CD4-positive, alpha-beta T cell treated with Interleukin-12 subunit alpha and Interleukin-12 subunit beta, for 1 hour (primary cell): ENCODE measurements at regions not wholly inside any gene's neighbourhood (a gene's known extent, or its start where the extent isn't known, plus 50 kb on each side); places are given as distances from the start of the nearest gene placed in this dataset.
A peak's percentile ranks its signal among the peaks of the same experiment; 100 is the strongest.

ENCODE experiments used
- DNase-seq: peaks from one replicate; pipeline ENCODE4 v3.0.0-alpha.2; 2020

DNA sequence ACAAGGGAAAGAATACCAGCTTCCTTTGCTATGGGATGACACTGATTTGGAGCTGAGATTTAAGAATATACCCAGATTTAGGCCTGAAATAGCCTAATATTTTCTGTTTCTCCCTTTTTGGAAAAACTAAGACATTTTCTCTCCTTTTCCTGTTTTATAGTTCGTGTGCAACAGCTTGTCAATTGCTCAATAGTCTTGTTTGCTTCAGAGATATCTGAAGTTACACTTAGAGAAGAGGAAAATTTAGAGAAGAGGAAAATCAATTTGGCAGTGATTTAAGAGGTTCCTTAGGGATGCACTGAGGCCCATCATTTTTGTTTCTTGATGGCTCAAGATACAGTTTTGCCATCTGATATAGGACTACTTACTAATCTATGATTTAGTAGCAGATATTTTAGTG is 398.6 kb downstream of the RFPL4B start:
- no peak for DNase-seq

DNA sequence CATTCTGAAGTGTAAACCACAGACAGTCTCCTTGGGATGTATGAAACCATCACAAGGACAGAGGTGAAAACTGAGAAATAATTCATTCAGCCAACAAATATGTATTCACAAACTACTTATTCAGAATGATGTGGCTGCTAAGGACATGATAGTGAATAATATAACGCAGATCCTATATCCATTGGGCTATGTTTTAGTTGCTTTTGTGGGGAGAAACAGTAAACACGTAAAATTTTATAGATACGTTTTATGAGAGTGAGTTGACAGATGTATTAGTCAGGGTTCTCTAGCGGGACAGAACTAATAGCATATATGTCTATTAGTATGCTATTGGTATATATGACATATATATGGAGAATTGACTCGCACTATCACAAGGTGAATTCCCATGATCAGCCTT is 402.5 kb downstream of the RFPL4B start:
- no peak for DNase-seq

DNA sequence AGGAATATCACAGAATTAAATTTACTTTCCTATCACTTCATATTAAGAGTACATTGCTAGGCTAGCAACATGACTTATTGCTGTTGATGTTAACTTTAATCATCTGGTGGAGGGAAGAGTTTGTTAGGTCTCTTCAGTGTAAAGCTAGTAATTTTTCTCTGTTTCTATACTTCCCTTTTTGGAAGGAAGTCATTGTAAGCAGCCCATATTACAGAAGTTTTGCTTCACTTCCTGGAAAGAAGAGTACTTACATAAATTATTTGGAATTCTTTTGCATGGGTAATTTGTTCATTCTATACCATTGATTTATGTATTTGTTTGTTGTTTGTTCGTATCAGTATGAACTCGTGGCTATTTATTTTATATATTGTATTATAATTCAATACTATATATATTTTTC is 405.2 kb downstream of the RFPL4B start:
- DNase-seq = no peak

DNA sequence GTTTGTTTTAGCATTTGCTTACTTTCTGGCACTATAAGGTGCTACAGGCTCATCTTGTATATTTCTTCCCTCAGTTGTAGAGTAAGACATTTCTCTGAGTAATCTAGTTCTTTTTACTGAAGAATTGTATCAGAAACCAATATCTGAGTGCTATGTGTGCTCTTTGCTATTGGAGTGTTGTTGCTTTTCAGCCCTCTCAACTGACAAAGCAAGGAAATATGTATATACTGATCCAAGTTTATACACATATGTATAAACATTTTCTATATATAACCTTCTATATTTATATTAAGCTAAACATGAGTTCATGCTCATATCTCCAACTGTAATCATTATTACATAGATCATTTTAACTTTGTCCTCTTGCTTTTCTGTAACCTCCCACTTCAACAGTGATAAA is 405.7 kb downstream of the RFPL4B start:
- DNase-seq = no peak

DNA sequence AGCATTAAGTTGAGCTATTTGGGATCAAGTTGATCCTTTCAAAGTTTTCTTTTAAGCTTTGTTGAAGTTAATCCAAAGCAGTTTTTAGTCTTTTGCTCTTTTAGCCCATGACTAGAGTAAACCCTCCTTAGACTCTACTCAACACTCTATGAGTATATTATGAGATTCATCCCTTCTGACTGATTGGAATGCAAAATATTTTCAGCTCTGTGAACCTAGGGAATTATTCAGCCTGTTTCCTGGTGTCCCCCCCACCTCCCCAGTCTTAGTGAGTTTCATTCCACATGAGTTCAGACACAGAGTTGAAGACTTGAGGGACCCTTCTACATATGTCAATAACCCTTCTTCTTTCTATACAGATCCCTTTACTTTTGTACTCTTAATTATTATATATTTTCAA is 413.7 kb downstream of the RFPL4B start:
- no peak for DNase-seq

DNA sequence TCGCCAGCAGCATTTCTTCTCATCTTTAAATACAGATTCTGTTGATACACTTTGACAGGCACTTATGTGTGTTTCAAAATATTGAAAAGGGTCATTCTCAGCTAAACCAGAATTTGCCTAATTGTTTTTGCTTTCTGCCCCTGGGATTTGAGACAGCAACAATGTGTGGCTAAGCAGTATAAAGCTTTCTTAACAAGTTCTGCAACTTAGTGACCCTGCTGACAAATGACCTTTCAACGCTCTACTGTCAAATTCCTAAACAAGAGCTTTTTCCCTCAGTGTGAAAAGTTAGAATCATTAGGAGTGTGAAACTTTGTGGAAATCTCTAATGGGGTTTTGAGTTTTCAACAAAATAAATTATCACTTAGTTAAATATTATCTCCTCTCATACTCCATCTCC is 414.6 kb downstream of the RFPL4B start:
- no peak for DNase-seq

DNA sequence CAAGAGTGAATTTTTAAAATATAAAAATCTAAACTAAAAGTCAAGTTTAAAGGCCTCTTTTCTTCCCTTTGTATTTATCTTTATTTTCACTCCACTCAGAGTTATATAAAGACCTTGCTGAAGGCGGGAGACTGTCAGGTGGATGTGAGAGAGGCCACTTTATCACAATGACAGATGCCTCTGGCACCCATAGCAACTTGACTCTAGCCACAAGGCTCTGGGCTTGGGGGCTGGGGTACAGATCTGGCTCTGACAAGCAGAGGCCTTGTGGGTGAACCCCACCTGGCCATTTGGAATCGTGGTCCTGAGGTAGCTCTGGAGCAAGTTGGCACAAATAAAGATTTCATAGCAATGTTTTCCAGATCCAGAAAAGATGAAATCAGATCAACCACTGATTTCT is 417.2 kb downstream of the RFPL4B start:
- no peak for DNase-seq

DNA sequence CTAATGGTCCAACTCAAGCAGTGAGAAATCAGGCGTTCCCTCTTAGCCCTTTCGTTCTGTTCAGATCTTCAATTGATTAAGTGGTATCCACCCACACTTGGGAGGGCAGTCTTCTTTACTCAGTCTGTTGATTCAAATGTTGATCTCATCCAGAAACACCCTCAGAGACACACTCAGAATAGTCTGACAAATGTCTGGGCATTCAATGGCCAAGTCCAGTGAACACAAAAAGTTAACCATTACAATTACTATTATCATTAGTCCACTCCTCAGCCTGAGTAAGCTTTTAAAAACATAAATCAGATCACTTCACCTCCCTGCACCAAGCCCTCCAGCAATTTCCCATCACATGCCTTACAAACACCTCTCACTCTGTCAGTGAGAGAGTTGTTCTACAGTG is 423.2 kb downstream of the RFPL4B start:
- DNase-seq = no peak

DNA sequence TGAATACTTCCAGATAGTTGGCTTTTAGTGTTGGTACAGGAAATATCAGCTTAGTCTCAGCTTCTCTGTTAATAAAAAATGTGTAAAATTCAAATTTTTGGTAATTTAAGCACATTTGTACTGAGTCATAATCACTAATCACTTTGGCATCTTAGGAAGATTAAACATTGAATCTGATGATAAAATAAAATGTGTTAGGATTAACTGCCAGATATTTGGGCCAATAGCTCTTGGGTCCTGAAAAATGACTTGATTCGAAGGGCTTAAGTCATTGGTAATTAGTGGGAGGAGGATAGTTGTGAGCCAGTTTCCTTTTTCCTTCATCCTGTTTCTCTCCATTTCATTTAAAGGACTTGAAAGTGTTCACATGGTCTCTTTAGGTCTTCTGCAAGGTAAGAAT is 426.1 kb downstream of the RFPL4B start:
- no peak for DNase-seq

DNA sequence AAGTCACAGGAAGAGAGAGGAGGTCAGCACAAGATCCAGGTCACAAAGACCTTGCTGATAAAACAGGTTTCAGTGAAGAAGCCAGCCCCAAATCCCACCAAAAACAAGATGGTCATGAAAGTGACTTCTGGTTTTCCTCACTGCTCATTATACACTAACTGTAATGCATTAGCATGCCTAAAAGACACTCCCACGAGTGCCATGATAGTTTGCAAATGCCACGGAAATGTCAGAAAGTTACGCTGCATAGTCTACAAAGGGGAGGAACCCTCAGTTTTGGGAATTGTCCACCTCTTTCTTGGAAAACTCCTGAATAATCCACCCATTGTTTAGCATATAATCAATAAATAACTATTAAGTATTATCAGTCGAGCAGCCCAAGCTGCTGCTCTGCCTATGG is 427.2 kb downstream of the RFPL4B start:
- DNase-seq = no peak

DNA sequence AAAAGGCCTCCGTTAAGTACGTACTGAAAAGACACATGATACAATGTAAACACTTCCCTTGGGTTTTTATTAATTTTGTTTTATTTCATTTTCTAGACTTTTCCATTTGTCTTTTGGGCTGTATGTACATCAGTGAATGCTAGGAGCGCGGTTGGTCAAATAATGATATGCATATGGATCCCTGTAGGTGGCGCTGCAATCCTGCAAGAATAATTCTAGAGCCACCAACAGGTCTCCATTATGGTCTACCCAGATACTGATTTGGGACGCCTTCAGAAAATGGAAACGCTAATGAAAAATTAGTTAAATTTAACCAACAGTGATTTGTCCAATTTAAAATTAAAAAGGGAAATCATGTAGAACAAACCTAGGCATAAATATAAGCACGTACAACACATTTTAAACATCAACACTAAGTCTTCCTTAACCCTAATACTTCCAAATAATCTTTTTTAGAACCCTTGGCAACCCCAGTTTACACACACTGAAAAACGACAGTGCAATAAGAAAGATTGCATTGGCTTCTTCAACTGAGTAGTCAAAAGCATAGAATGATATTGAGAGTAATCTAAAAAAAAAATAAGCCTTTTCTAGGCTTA is 433.5 kb downstream of the RFPL4B start:
- peak; percentile 8 for DNase-seq

DNA sequence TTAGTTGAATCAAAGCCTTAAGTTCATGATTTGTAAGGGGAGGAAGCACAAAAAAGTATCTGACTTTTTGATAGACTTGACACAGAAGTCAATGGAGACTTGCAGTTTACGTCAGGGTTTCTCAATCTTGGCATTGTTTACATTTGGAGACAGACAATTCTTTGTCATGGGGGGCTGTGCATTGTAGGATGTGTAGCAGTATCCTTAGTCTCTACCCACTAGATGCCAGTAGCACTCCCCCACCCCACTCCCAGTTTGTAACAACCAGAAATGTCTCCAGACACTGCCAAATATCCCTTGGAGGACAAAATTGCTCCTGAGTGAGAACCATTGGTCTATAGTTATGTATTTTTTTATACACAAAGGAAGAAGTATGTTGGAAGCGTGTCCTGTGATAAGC is 434.1 kb downstream of the RFPL4B start:
- DNase-seq = no peak

DNA sequence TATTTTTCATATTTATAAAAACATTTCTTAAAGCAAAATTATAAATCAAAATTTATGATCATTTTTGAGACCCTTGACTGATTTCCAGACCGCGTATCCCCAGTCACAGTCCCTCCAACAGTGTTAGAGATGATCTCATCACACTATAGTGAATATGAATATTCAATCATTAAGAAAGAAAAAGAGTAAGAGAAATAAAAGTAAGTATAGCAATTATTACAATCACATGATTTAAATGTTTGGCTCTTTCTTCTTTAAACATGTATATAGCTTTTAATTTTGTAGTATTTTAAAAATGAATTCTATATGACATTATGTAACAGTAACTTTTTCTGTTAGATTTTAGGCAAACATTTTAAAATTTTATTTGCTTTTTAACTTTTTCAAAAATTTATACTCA is 438.3 kb downstream of the RFPL4B start:
- DNase-seq = no peak

DNA sequence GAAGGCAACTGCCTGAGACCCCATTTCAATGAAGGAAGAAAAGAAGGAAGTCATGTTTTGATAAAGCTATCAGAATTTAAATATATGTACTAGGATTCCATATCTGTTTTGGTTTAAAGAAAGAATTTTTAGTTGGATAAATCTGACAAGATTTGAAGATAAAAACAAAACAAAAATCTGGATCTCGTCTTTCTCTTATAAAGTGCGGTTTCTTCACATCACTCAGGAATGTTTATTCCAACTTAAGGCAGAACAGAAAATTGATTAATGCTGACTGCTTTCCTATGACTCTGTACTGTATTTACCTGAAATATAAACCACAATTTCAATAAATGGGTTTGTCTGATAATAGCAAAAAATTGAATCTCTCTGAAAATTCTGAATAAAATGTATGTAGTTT is 439.7 kb downstream of the RFPL4B start:
- no peak for DNase-seq

DNA sequence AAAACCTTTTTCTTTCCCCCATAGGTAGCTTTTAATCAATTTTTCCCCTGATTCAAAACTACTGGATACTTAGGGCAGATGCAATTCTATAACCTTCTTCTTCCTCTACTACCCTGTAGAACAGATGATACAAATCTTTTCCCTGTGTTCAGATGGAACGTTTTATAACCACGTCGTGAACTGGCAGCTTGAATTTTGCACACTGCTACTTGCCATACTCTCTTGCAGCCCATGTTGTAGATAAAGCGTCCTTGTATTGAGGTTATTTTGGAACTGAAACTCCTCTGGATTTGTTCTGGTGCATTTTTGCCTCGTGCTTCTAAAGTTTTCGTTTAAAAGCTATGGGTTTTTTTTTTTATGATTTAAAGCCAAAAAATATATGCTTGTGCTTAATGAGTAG is 440.2 kb downstream of the RFPL4B start:
- no peak for DNase-seq

DNA sequence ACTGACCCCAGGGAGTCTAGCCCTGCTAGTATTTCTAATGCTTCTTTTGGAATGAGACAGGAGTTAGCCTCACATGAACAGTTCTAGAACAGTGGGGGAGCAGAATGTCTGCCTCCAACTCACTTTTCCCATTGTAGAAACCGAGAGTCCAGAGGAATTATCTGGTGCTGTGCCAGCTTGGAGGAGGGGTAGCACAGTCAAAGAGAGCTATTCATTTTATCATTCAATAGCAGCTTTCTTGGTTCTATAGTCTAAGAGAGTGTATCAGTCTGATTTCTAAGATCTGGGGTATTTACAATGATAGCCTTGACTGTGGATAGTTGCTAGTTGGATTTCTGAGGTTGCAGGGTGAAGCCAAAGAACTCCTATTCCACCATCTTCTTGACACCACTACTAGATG is 448.2 kb downstream of the RFPL4B start:
- no peak for DNase-seq

DNA sequence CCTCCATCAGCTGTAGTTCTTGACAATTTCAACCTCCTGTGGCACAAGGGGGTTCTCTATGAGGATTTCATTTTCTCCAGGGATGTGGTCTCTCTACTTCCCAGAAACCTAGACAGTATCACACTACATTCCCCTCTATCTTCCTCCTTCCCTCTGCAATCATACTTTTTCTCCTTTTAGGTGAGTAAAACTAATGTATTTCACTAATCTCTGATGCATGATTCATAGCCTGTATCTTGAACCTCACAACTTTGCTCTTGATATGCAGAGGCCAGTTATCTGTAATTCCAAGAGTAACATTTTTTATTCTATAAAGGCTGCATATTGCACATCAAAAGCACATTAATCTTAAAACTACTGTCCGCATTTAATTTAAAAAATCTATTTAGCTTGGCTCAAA is 449.6 kb downstream of the RFPL4B start:
- no peak for DNase-seq

DNA sequence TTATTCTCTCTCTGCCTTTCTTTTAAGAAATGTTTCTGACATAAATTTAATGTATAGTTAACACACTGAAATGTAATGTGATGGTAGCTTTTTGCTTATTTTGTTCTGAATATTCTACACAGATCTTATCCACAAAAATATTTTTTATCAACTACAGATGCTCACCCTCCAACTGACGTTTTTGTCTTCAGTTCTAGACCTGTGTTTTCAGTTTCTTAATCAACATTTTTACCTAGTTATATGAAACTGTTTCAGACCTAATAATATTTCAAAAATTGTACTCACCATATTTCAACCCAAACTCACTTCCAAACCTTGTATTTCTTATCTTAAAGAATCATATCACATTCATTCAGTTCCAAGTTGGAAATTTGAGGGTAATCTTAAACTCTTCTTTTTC is 452.8 kb downstream of the RFPL4B start:
- DNase-seq = no peak

DNA sequence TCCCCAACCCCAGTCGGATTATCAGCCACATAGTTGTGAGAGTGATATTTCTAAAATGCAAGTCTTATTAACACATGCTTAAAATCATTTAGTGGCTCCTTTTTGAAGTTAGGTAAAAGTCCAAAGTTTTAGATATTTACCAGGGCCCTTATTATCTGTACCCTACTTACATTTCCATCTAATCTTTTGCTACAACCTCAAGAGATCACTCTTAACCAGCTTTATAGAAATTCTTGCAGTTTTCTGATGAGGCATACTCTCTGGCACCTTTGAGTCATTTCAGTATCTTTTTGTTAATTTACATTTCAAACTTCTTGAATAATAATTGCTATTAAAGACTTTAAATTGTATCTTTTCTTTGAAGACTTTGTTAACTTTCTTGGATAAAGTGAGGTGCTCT is 453.3 kb downstream of the RFPL4B start:
- DNase-seq = no peak

DNA sequence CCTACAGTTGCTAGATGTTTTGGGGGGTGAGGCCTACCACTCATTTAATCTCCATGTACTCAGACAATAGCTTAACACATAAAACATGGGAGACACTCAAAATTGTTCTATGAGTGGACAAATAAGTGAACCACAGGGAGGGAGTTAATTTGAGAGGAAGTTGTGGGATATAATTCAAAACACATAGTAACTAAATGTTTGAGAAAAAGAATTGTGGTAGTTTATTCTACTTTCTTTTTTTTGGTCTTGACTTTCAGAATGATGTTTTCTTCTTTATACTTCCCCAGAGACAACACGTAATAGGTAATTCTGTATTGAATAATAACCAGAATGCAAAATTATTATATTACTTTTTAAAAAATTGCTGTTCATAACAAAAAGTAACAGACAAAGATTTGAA is 453.8 kb downstream of the RFPL4B start:
- no peak for DNase-seq

DNA sequence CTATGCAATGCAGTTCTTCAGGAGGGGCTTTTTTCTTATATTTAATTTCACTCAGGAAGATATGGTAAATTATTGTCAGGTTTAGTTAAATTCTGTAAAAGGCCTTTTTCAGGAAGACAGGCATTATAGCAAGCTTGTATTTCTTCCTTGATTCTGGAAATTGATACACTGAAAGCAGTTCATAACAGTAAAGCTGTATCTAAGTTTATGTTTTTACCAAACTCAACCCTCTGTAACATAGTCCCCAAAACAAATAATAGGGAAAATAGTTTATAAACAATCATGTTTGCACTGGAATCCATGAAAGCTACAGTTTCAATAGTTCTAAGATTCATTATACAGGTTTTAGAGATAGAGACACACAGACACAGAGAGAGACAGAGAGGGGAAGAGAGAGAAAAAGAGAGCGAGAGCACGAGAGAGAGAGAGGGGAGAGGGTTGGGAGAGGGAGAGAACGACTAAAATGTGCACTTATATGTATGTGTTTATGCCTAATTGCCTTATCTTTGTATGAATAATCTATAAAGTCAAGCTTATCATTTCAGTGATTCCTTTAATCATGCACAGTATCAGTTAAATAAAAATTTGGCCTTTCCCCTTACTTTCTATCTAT is 454.4 kb downstream of the RFPL4B start:
- DNase-seq = no peak

DNA sequence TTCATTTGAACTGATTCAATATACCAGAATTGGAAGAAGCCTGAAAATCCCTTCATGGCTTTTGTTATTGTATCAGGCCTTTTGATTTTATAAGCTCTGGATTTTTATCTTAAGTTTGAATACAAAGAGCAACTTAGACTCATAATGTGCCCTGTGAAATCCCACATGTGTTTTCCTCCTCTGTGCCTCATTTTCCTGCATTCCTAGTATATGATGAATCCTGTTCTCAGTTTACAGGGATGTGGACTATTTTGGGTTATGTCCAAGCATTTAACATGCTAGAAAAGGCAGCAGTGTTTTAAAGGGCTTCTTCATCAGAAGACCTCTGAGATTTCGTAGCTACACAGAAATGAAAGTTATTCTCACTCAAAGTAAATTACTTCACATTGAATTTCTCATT is 455.0 kb downstream of the RFPL4B start:
- no peak for DNase-seq

DNA sequence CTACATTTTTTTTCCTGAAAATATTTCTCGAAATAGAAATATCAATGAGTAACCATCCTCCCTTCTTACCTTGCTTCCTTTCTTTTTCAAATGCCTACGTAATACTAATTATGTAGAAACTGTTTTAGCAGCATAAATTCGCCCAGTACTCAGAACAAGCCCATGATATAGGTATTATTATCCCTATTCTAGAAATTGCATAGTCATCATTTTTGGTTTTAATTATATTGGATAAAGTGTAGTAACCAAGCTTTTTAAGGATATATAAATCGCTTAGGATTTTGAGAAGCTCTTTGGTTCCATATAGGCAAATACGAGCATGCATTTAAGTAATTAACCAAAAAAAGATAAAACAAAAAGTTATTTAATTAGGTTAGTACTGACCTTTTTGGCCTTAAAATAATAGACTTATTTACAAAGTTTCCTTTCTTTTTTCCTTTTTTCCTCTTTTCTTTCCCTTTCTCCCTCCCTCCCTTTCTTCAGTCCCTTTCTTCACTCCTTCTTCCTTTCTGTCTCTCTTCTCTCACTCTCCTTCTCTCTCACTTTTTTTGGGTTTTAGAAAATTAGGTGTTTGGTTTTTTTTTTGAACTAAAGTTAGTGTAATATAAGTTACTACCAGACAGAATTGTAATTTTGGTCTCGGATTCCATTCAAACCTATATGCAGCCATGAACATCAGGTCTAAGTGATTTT is 457.7 kb downstream of the RFPL4B start:
- no peak for DNase-seq

DNA sequence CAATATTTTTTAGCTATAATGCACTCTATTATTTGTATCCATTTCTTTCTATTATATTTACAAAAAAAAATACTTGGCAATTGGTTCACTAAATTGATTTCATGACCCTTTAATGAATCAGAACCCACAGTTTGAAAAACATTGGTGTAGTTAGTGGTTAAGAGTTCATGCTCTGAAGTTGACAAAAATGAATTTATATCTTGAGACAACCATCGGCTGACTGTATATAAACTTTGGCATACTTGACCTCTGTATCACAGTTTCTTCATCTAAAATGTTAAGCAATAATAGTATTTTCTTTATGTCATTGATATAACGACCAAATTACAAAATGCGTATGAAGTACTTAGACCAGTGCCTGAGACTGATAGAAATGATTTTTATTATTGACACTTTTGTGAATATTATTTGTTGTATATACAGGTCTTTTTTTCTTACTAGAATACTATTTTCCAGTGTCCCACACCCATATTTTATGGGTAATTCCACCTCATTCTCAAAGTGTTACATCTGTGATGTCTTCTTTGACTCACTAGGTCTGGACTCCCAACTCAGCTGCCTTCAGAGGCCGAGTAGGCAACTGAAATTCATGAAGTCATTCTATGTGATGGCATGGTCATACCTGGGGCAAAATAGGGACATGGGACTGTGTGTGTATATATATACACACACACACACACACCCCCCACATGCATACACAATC is 459.2 kb downstream of the RFPL4B start:
- no peak for DNase-seq
